HCEC 1CT (cell line): ENCODE measurements at regions not wholly inside any gene's neighbourhood (a gene's known extent, or its start where the extent isn't known, plus 50 kb on each side); places are given as distances from the start of the nearest gene placed in this dataset.

ENCODE experiments used
- DNase-seq: peaks from one replicate; pipeline ENCODE4 v3.0.0-alpha.2; 2017

- DNase-seq: no peak
These were observed 236.3 kb downstream of the NFKBIZ start for GRCh38 chr3:102085431-102086176.

- no peak for DNase-seq
These were observed 237.9 kb downstream of the NFKBIZ start for GRCh38 chr3:102087236-102087635.

- DNase-seq: no peak
These were observed 239.9 kb downstream of the NFKBIZ start for GRCh38 chr3:102089239-102089638.

GRCh38 chr3:102089904-102090720 is 240.8 kb downstream of the NFKBIZ start:
- peak; percentile 83 for DNase-seq

- peak; percentile 34 for DNase-seq
These were observed 241.4 kb downstream of the NFKBIZ start for GRCh38 chr3:102090721-102091045.

GRCh38 chr3:102091358-102091757 is 242.0 kb downstream of the NFKBIZ start:
- no peak for DNase-seq

GRCh38 chr3:102092617-102093466 is 243.5 kb downstream of the NFKBIZ start:
- peak; percentile 27 for DNase-seq

GRCh38 chr3:102094506-102094905 is 245.2 kb downstream of the NFKBIZ start:
- no peak for DNase-seq

GRCh38 chr3:102095383-102095782 is 246.1 kb downstream of the NFKBIZ start:
- DNase-seq: no peak

GRCh38 chr3:102096066-102096465 is 246.8 kb downstream of the NFKBIZ start:
- no peak for DNase-seq

- DNase-seq: no peak
These were observed 249.0 kb downstream of the NFKBIZ start for GRCh38 chr3:102098130-102098885.

- DNase-seq: no peak
These were observed 250.6 kb downstream of the NFKBIZ start for GRCh38 chr3:102099913-102100312.

- no peak for DNase-seq
These were observed 253.1 kb downstream of the NFKBIZ start for GRCh38 chr3:102102394-102102793.

GRCh38 chr3:102104033-102104432 is 254.7 kb downstream of the NFKBIZ start:
- DNase-seq: no peak

- no peak for DNase-seq
These were observed 255.9 kb downstream of the NFKBIZ start for GRCh38 chr3:102105193-102105592.

- peak; percentile 85 for DNase-seq
These were observed 257.2 kb downstream of the NFKBIZ start for GRCh38 chr3:102106416-102107097.

GRCh38 chr3:102112704-102113230 is 263.5 kb downstream of the NFKBIZ start:
- no peak for DNase-seq

GRCh38 chr3:102113421-102114041 is 264.2 kb downstream of the NFKBIZ start:
- DNase-seq: no peak

GRCh38 chr3:102114264-102114979 is 265.1 kb downstream of the NFKBIZ start:
- DNase-seq: no peak

GRCh38 chr3:102122527-102122926 is 273.2 kb downstream of the NFKBIZ start:
- no peak for DNase-seq
